Left lung (tissue), 4 donors: ENCODE measurements at regions not wholly inside any gene's neighbourhood (a gene's known extent, or its start where the extent isn't known, plus 50 kb on each side); places are given as distances from the start of the nearest gene placed in this dataset.
A peak's percentile ranks its signal among the peaks of the same experiment; 100 is the strongest.

Experiments used
- ATAC-seq: fragments of 200-7000 bp; cut with Tn5 transposase; one replicate; pipeline ENCODE4 v1.9.1; 2020; ENCODE audit warnings: moderate library complexity
- DNase-seq, 4 donors: peaks; one replicate each; pipeline ENCODE4 v3.0.0-alpha.2; 2013 to 2020
- H3K27ac ChIP-seq, 2 donors: fragments of 200-600 bp; sonication (generic) in 1 of 2; one replicate each; pipeline versions ENCODE4 v1.5.0 to v1.8.0; 2020 to 2021
- H3K27me3 ChIP-seq, 2 donors: fragments of 200-600 bp; sonication (generic) in 1 of 2; one replicate each; pipeline versions ENCODE4 v1.5.0 to v1.8.0; 2020 to 2021
- H3K36me3 ChIP-seq, 2 donors: fragments of 200-600 bp; sonication (generic) in 1 of 2; one replicate each; pipeline versions ENCODE4 v1.5.0 to v1.8.0; 2020 to 2021
- H3K4me1 ChIP-seq, 2 donors: fragments of 200-600 bp; one replicate each; pipeline ENCODE4 v1.8.0; 2021
- H3K4me3 ChIP-seq, 2 donors: fragments of 200-600 bp; sonication (generic) in 1 of 2; one replicate each; pipeline versions ENCODE4 v1.5.0 to v1.8.0; 2020 to 2021; ENCODE audit warnings: mild to moderate bottlenecking in 1 of 2
- H3K9me3 ChIP-seq, 2 donors: fragments of 200-600 bp; sonication (generic) in 1 of 2; one replicate each; pipeline versions ENCODE4 v1.5.0 to v1.8.0; 2020 to 2021
- CTCF ChIP-seq, 2 donors: fragments of 200-600 bp; sonication (generic) in 1 of 2; IDR thresholded peaks; one replicate each; pipeline versions ENCODE4 v1.5.0 to v1.8.0; 2021; ENCODE audit warnings: antibody characterized with exemption in 2 of 2
- intact Hi-C, 2 donors: fragments of 100-400 bp; cut with DNase I; formaldehyde crosslinking; loops; one replicate each; pipeline versions ENCODE4 v1.11.2 to v1.14.2; 2022
- donor health status: DM: no; HTN: yes; CAD: no.
- donor health status: DM: no; HTN: no; CAD: no.

- intact Hi-C loops = no loop called here
- no peak for TF ChIP-seq CTCF (IDR thresholded peaks at IDR 0.05)
- H3K36me3 ChIP-seq = no peaks in the 10 kb centered on the region
- no peak for ATAC-seq
- H3K27ac ChIP-seq = peak overlapping the region in 1 of 2 donors; percentile 86
- H3K4me3 ChIP-seq = no peak overlapping the region
- H3K4me1 ChIP-seq = peaks cover 0 to 31% of the 10 kb centered on the region in 2 donors
- no peak for DNase-seq
- H3K27me3 ChIP-seq = no peaks in the 10 kb centered on the region
- H3K9me3 ChIP-seq = no peaks in the 10 kb centered on the region
Observed at GRCh38 chr2:207312006-207312356, 146.2 kb upstream of the KLF7 start.

GRCh38 chr2:207313947-207314346 is 148.2 kb upstream of the KLF7 start:
- Histone ChIP-seq H3K4me1 (peaks cover 0 to 31% of the 10 kb centered on the region in 2 donors), H3K9me3 (no peaks in the 10 kb centered on the region), H3K27me3 (no peaks in the 10 kb centered on the region), H3K4me3 (no peak overlapping the region), H3K36me3 (no peaks in the 10 kb centered on the region), H3K27ac (no peak overlapping the region)
- DNase-seq = no peak
- no peak for TF ChIP-seq CTCF (IDR thresholded peaks at IDR 0.05)
- ATAC-seq = no peak
- intact Hi-C loops = no loop called here

- no peaks in the 10 kb centered on the region for H3K36me3 ChIP-seq
Observed at GRCh38 chr2:207315131-207315530, 149.4 kb upstream of the KLF7 start.

GRCh38 chr2:207316484-207316883 is 150.7 kb upstream of the KLF7 start:
- no peak for TF ChIP-seq CTCF (IDR thresholded peaks at IDR 0.05)
- no peak for ATAC-seq

More at GRCh38 chr2:207315131-207315530, 149.4 kb upstream of the KLF7 start:
- DNase-seq (no peak), ATAC-seq (no peak)
- TF ChIP-seq CTCF (IDR thresholded peaks at IDR 0.05) = no peak
- Histone ChIP-seq H3K27ac (no peak overlapping the region), H3K4me1 (peaks cover 0 to 35% of the 10 kb centered on the region in 2 donors), H3K27me3 (no peaks in the 10 kb centered on the region), H3K4me3 (no peak overlapping the region), H3K9me3 (no peaks in the 10 kb centered on the region)
- intact Hi-C loops = no loop called here

GRCh38 chr2:207316906-207317305 is 151.2 kb upstream of the KLF7 start:
- intact Hi-C loops = no loop called here

More at GRCh38 chr2:207316484-207316883, 150.7 kb upstream of the KLF7 start:
- Histone ChIP-seq H3K4me1 (peaks cover 0 to 32% of the 10 kb centered on the region in 2 donors), H3K9me3 (no peaks in the 10 kb centered on the region), H3K36me3 (no peaks in the 10 kb centered on the region), H3K27me3 (no peaks in the 10 kb centered on the region), H3K4me3 (no peak overlapping the region), H3K27ac (no peak overlapping the region)
- intact Hi-C loops = no loop called here
- no peak for DNase-seq

More at GRCh38 chr2:207316906-207317305, 151.2 kb upstream of the KLF7 start:
- ATAC-seq (no peak), DNase-seq (no peak)
- H3K4me3 ChIP-seq = no peak overlapping the region
- H3K4me1 ChIP-seq = peaks cover 0 to 33% of the 10 kb centered on the region in 2 donors
- no peaks in the 10 kb centered on the region for H3K9me3 ChIP-seq
- no peak overlapping the region for H3K27ac ChIP-seq
- H3K36me3 ChIP-seq = no peaks in the 10 kb centered on the region
- TF ChIP-seq CTCF (IDR thresholded peaks at IDR 0.05) = no peak
- H3K27me3 ChIP-seq = no peaks in the 10 kb centered on the region
